ENCODE measurements at regions not wholly inside any gene's neighbourhood (a gene's known extent, or its start where the extent isn't known, plus 50 kb on each side); places are given as distances from the start of the nearest gene placed in this dataset.
"Not testable (repeated sequence)": the region's sequence is repeated elsewhere in the genome, so short reads cannot be mapped to it uniquely, and the experiment has no call there.

DNA sequence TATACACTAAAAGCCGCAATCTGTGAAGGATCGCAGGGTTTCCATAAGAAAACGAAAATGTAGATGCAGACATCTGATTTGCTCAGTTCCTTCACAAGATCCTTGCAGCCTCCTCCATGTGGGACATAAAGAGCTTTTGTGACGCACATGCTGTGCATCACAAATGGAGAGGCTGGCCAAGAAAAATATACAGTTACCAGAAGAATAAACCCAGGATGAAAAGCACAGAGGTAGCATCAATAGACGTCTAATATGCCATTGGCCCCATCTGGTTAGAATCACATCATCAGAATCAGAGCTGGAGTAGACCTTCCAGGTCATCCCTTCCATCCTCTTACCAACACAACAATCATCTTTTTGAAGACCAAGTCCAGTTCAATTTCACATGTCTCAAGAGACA lies 517.4 kb downstream of the RAB28 start:
- Histone ChIP-seq H3K27ac (no peak overlapping the region), H3K4me3 (no peak overlapping the region)

DNA sequence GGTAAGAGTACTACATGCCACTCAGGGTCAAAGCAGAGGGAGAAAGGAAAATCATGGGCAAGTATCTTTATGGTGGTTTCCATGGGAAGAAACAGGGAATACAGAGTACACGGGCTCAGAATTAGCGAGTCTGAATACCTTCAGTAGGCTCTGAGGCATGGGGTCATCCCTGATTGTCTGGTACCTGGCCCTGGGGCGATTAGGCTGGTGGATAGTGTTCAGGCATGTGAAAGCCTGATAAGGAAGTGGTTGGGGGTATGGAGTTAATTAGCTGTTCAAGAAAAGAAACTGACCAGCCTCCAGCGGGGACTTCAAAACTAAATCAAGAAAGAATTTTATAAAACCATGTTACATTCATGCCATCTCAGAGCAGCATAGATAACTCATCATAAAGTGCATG lies 518.8 kb downstream of the RAB28 start:
- no peak overlapping the region for H3K27ac ChIP-seq
- H3K4me3 ChIP-seq = no peak overlapping the region

DNA sequence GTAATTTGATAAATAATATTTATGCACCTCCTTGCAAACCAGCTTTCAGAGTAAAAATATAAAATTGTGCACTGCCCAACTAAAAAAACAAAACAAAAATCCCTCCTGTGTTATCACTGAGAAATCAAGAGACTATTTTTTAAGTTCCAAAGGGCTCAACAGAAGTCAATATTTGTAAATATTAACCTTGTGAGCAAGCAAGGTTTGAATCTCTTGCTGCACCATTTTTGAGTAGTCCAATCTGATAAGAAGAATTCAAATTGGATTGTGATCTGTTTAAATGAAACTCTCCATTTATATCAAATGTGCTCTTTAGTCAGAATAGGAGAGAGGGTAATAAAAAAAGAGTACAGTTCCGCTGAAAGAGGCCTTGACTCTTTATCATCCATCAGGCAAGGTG lies 520.2 kb downstream of the RAB28 start:
- H3K27ac ChIP-seq = no peak overlapping the region

DNA sequence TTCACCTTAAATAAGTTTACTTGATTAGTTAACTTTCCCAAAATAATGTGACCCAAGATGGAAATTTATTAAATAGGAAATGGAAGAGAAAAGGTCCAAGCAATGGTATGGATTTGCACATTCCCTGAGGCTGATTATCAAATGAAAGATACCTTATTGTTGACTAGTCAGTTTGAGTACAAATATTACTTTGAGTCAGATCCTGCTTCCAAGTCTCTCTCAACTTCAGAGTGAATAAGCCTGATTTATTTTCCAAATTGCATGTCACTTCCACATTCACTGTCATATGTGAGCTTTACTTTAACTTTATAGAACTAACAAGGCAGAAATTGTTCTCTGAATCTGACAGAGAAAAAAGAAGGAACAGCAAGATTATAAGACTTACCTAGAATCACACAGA lies 520.8 kb downstream of the RAB28 start:
- Histone ChIP-seq H3K4me3 (no peak overlapping the region), H3K27ac (no peak overlapping the region)

More for the DNA sequence above, 520.2 kb downstream of the RAB28 start:
- no peak overlapping the region for H3K4me3 ChIP-seq

DNA sequence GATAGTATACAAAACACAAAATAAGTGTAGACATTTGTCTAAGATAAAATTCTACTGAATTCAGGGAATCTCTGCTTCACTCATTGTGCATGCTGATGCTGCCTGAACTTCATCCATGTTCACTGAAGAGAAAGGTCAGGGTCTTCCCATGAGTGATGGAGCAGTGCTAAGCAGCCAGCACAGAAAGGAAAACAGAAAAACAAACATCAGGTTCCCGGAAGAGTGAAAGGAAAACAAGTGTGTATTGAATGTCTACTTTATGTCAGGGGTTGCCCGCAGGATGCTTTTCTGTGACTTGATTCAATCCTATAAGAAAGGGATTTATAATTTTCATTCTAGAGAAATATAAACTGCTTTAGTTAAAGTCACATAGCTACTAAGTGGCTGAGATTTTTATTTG lies 522.4 kb downstream of the RAB28 start:
- no peak overlapping the region for H3K27ac ChIP-seq

DNA sequence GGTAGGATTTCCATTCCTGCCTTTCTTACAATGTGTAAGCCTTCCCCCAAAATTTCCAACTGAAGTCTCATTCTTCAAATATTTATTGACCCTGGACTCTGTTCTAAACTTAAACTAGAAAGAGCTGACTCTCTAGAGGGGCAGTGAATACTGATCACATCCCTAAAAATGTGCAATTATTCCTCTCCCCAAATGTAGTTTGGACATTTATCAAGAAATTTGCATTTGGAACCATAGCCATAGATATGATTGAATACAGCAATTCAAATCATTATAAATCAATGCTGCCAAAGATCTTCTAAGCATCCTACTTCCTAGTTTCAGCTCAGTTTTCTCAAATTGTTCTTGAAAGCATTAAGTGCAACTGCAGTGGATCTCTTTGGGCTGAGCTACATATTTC lies 525.7 kb downstream of the RAB28 start:
- no peak overlapping the region for H3K27ac ChIP-seq
- no peak overlapping the region for H3K4me3 ChIP-seq

More for the DNA sequence above, 522.4 kb downstream of the RAB28 start:
- H3K4me3 ChIP-seq = no peak overlapping the region

GRCh38 chr4:12957108-12957507 lies 527.0 kb downstream of the RAB28 start:
- Histone ChIP-seq H3K4me3 (no peak overlapping the region), H3K27ac (no peak overlapping the region)

DNA sequence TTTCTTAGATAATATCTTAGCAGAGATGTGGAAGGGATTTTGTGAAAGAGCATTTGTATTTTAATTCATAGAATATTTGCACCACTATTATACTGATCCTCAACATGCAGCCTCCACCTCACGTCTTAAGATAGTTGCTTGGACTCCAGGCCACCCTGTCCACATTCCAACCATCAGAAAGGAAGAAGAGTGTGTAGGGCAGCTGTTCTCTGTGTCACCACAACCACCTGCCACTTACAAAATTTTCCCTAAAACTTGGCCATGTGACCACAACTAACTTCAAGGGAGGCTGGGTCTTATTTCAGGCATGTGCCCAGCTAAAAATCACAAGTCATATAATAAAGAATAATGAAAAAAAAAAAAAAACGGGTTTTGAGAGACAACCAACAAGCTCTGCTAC lies 528.1 kb downstream of the RAB28 start:
- no peak overlapping the region for H3K27ac ChIP-seq
- no peak overlapping the region for H3K4me3 ChIP-seq

DNA sequence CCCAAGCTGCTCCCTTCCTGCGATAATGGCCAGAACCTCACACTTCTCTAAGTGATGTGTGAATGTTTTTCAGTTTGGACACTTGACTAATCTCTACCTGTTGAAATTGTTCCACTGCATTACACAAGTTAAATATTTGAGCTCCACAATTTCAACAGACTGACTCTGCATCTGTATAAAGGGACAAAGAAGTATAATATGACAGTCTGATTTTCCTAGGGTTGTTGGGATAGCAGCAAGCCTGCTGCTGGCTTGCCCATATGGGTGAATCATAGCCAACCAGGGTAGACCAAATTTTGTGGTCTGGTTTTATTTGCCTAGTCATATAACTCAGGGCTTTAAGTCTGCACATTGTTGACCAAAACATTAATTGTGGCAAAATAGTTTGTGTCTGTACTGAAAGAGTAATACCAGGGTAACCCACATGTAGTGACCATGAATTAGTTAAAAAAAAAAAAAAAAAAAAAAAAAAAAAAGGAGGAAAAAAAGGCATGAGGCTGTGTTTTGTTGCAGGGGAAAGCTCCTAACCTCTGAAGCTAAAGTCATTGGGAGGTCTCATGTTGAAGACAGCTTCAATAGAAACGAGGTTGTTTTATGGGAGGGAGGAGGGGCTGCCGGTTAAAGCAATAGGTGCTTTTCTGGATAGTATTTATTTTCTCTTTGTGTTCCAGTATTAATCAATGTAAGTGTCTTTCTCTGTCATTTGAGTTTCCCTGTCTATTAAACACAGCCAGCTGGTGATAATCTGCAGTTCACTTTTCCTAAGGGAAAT lies 534.2 kb downstream of the RAB28 start:
- Histone ChIP-seq H3K27ac (no peak overlapping the region), H3K4me3 (no peak overlapping the region)

DNA sequence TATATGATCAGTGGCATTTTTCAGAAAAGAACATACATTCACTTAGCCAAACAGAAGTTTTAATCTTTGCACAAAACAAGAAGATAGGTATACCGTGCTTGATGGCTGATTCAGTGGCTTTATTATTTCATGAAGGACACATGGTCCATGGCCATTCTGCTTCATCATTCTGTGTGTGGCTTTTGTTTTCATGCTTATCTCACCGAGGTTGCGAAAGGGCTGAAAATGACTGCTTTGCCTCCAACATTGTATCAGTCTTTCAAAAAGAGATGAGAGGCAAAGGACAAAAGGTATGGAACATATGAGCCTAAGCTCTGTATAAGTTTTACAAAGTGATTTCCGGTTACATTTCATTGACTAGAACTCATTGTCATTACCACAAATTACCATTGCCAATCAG lies 541.1 kb downstream of the RAB28 start:
- H3K27ac ChIP-seq = no peak overlapping the region

GRCh38 chr4:12933760-12934221 lies 550.3 kb downstream of the RAB28 start:
- no peak overlapping the region for H3K4me3 ChIP-seq
- no peak overlapping the region for H3K27ac ChIP-seq

More for the DNA sequence above, 541.1 kb downstream of the RAB28 start:
- no peak overlapping the region for H3K4me3 ChIP-seq

DNA sequence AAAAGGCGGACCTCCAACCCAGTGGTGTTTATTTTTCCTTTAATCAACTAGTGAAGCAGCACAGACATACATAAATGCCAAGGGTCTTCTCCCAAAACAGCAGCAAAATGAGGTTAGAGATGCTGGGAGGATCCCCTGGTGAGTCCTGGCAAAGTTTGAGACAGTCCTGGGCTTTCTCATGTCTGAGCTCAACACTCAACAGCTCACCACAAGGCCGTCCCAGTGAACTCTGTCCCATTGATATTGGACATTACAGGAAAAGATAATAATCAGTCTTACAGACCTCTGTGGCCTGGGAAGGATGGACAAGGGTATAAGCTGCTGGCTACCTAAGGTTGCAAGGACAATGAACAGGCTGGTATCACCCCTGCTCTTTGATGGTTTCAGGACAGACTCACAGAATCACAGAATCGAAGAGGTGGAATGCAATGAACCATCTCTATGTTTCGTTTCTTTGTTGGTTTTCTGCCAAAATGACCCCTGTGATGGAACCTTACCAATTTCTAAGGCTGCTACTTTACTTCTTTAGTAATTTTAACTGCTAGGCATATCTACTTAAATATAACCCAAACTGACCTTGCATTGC lies 551.8 kb downstream of the RAB28 start:
- Histone ChIP-seq H3K27ac (no peak overlapping the region), H3K4me3 (no peak overlapping the region)

DNA sequence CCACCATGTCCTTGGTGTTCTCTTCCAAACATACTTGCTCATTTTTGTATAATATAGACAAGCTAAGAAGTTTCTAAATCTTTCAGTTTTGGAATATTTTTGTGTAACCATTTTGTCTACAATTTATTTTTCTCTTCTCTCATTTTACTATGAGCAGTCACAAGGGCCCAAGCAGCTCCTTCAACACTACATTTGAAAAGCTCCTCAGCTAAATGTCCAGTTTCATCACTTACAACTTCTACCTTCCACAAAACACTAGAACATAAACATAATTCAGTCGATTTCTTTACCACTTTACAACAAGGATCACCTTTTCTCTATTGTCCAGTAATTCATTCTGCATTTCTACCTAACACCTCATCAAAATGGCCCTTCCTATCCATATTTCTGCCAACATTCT lies 554.4 kb downstream of the RAB28 start:
- Histone ChIP-seq H3K4me3 (no peak overlapping the region), H3K27ac (no peak overlapping the region)

DNA sequence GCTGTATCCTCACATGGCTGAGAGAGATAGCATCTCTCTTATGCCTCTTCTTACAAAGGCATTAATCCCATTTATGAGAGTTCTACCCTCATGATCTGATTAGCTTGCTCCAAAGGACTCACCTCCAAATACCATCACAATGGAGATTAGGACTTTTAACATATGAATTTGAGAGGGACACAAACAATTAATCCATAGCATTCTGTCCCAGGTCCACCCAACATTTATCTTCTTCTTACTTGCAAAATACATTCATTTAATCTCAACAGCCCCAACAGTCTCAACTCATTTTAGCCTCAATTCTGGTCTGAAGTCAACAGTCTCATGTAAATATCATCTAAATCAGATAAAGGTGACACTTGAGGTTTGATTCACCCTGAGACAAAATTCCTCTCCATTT lies 555.4 kb downstream of the RAB28 start:
- H3K27ac ChIP-seq = no peak overlapping the region
- H3K4me3 ChIP-seq = no peak overlapping the region

DNA sequence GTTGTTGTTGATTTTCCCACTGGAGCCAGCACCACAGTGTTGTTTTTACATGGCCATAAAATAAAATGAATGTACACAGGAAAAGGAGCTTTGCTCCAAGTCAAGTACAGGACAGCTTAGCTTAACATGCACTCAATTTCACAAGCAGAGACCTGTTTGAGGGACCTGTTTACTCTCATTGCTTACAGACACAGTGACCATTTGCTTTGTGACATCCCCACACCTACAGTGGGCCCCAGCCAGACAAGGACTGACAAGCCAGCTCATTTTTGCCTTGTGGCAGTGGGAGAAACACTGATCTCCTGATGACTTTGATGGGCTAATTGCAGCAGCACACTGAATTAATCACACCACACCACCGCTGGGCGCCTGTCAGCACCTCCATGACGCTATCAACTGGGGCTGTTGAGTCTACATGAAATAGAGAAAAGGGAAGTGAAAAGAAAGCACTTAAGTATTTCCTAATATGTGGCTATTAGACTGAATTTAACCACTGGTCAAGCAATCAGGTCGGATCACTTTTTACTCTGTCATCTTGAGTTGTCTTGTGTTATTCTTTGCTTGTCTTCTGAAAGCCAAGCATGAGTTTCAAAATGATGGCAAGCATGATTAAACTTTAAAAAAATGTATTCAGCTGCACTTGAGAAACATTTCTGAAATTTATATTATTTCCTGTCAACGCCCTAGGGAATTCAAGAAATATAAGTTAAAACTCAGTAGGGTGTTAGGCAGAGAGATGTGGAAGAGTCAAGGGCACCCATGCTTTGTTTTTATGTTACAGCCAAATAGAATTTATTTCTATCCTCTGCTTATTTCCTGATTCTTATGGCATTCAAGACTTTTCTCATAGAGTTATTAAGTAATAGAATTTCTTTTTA lies 557.7 kb downstream of the RAB28 start:
- no peak overlapping the region for H3K27ac ChIP-seq
- H3K4me3 ChIP-seq = no peak overlapping the region

DNA sequence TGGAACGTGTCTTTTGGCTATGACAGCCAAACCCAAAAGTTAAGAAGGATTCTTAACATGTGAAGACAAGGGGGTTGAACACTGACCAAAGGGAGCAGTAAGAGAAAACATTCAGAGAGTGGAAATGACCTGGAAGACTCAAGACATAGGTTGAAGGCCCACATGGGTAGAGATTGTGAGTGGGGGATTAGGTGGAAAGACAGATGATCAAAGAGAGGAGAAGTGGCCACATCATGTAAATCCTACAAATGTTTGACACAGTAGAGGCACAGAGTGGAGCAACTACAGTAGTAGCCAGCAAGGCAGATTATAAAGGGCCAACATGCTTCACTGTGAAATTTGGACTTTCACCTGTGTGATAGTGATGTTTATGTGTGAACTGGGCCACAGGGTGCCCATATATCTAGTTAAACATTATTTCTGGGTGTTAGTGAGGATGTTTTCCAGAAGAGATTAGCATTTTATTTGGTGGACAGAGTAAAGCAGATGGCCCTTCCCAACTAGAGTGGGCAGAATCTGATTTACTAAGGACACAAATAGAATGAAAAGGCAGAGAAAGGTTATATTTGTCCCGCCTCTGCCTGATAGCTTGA lies 559.3 kb downstream of the RAB28 start:
- Histone ChIP-seq H3K27ac (no peak overlapping the region), H3K4me3 (no peak overlapping the region)

GRCh38 chr4:12924253-12924652 lies 559.9 kb downstream of the RAB28 start:
- no peak overlapping the region for H3K27ac ChIP-seq
- H3K4me3 ChIP-seq = no peak overlapping the region

DNA sequence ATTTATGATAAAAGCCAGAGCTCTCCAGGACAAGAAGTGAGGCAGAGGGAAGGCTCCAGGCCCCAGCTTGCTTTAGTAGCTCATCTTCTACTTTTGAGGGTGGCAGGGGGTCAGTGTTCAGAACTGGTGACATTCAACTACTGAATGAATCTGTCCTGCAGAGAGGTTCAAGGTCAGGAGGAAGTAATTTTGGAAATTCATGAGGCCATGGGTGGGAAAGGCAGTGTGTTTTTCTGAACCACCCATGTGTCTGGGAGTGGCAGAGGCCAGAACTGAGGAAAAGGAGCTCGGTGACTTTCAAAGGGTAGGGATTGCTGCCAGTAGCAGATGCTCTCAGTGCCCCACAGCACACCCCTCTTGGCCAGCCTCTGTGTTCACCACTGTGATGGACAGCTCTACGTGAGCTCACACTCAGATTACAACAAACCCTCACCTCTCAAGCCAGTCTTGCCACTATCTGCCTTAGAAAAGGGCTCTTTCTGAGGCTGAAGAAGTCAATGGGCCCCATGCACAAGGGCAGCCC lies 571.2 kb downstream of the RAB28 start:
- H3K4me3 ChIP-seq = no peak overlapping the region

GRCh38 chr4:12911750-12912358 lies 572.3 kb downstream of the RAB28 start:
- no peak overlapping the region for H3K4me3 ChIP-seq
- no peak overlapping the region for H3K27ac ChIP-seq

More for the DNA sequence above, 571.2 kb downstream of the RAB28 start:
- H3K27ac ChIP-seq = no peak overlapping the region

GRCh38 chr4:12903640-12904039 lies 580.5 kb downstream of the RAB28 start:
- not testable (repeated sequence) for H3K4me3 ChIP-seq, H3K27ac ChIP-seq

All from skin epidermis (tissue), 12 donors.